ENCODE measurements at regions not wholly inside any gene's neighbourhood (a gene's known extent, or its start where the extent isn't known, plus 50 kb on each side); places are given as distances from the start of the nearest gene placed in this dataset.

DNA sequence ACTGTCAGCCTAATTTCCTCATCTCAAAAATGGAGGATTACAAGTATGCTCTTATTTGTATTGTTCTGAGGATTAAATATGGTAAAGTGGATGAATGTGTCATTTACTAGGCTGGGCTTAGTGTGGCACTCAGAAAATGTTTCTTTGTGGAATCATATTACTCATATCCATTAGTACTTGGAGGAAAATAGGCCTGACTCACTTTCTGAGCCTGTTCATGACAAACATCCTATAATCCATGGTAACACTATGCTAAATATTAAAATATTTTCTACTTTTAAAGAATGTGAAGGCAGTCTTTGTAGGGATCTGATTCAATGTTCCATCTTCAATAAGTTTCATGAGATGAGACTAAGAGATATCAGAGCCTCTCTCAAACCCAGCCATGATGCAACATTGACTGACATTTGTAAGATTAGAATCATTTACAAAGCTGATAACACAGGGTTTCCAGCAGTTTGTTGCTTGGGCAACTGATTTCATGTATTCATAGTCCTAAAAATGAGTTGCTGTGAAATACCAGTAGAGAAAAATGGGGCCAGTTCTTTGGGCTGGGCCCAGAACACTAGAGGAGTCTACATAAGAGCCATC lies 1048.5 kb downstream of the NTRK3 start:
- TF ChIP-seq POLR2AphosphoS5 (IDR thresholded peaks at IDR 0.05) (no peak), POLR2A (IDR thresholded peaks at IDR 0.05) (no peak)

Measured in suprapubic skin (tissue), 4 donors.